ENCODE measurements at regions not wholly inside any gene's neighbourhood (a gene's known extent, or its start where the extent isn't known, plus 50 kb on each side); places are given as distances from the start of the nearest gene placed in this dataset.

- DNase-seq (ENCODE audit: low read depth) (no peak), FAIRE-seq (no peak)
- H3K27me3 ChIP-seq (ENCODE audit: control insufficient read depth, insufficient read depth, low read length) = no peaks in the 10 kb centered on the region
- TF ChIP-seq CTCF (IDR thresholded peaks at IDR 0.05; ENCODE audit: insufficient read depth, low read length, severe bottlenecking) = no peak
- H3K36me3 ChIP-seq (ENCODE audit: control insufficient read depth, insufficient read depth, low read length) = no peaks in the 10 kb centered on the region
- H3K4me3 ChIP-seq (ENCODE audit: low read depth, low read length) = no peak overlapping the region
These were observed 59.5 kb downstream of the FZD1 start for GRCh38 chr7:91323626-91324158.

GRCh38 chr7:91324663-91325062 is 60.4 kb downstream of the FZD1 start:
- Histone ChIP-seq H3K4me3 (ENCODE audit: low read depth, low read length) (no peak overlapping the region), H3K27me3 (ENCODE audit: control insufficient read depth, insufficient read depth, low read length) (no peaks in the 10 kb centered on the region), H3K36me3 (ENCODE audit: control insufficient read depth, insufficient read depth, low read length) (no peaks in the 10 kb centered on the region)
- TF ChIP-seq CTCF (IDR thresholded peaks at IDR 0.05; ENCODE audit: insufficient read depth, low read length, severe bottlenecking) = no peak
- no peak for DNase-seq (ENCODE audit: low read depth)
- FAIRE-seq = no peak

- TF ChIP-seq CTCF (IDR thresholded peaks at IDR 0.05; ENCODE audit: insufficient read depth, low read length, severe bottlenecking) = no peak
- H3K27me3 ChIP-seq (ENCODE audit: control insufficient read depth, insufficient read depth, low read length) = no peaks in the 10 kb centered on the region
- FAIRE-seq (no peak), DNase-seq (ENCODE audit: low read depth) (no peak)
- no peaks in the 10 kb centered on the region for H3K36me3 ChIP-seq (ENCODE audit: control insufficient read depth, insufficient read depth, low read length)
- no peak overlapping the region for H3K4me3 ChIP-seq (ENCODE audit: low read depth, low read length)
These were observed 61.5 kb downstream of the FZD1 start for GRCh38 chr7:91325726-91326125.

GRCh38 chr7:91326516-91327199 is 62.4 kb downstream of the FZD1 start:
- Histone ChIP-seq H3K27me3 (ENCODE audit: control insufficient read depth, insufficient read depth, low read length) (no peaks in the 10 kb centered on the region), H3K36me3 (ENCODE audit: control insufficient read depth, insufficient read depth, low read length) (no peaks in the 10 kb centered on the region), H3K4me3 (ENCODE audit: low read depth, low read length) (no peak overlapping the region)
- DNase-seq (ENCODE audit: low read depth) = no peak
- no peak for FAIRE-seq
- no peak for TF ChIP-seq CTCF (IDR thresholded peaks at IDR 0.05; ENCODE audit: insufficient read depth, low read length, severe bottlenecking)

GRCh38 chr7:91327346-91327745 is 63.1 kb downstream of the FZD1 start:
- Histone ChIP-seq H3K4me3 (ENCODE audit: low read depth, low read length) (no peak overlapping the region), H3K36me3 (ENCODE audit: control insufficient read depth, insufficient read depth, low read length) (no peaks in the 10 kb centered on the region), H3K27me3 (ENCODE audit: control insufficient read depth, insufficient read depth, low read length) (no peaks in the 10 kb centered on the region)
- FAIRE-seq (no peak), DNase-seq (ENCODE audit: low read depth) (no peak)
- TF ChIP-seq CTCF (IDR thresholded peaks at IDR 0.05; ENCODE audit: insufficient read depth, low read length, severe bottlenecking) = no peak

GRCh38 chr7:91329571-91329970 is 65.3 kb downstream of the FZD1 start:
- DNase-seq (ENCODE audit: low read depth) (no peak), FAIRE-seq (no peak)
- no peak overlapping the region for H3K4me3 ChIP-seq (ENCODE audit: low read depth, low read length)
- TF ChIP-seq CTCF (IDR thresholded peaks at IDR 0.05; ENCODE audit: insufficient read depth, low read length, severe bottlenecking) = no peak
- H3K36me3 ChIP-seq (ENCODE audit: control insufficient read depth, insufficient read depth, low read length) = no peaks in the 10 kb centered on the region
- H3K27me3 ChIP-seq (ENCODE audit: control insufficient read depth, insufficient read depth, low read length) = no peaks in the 10 kb centered on the region
